ENCODE measurements at regions not wholly inside any gene's neighbourhood (a gene's known extent, or its start where the extent isn't known, plus 50 kb on each side); places are given as distances from the start of the nearest gene placed in this dataset.

DNA sequence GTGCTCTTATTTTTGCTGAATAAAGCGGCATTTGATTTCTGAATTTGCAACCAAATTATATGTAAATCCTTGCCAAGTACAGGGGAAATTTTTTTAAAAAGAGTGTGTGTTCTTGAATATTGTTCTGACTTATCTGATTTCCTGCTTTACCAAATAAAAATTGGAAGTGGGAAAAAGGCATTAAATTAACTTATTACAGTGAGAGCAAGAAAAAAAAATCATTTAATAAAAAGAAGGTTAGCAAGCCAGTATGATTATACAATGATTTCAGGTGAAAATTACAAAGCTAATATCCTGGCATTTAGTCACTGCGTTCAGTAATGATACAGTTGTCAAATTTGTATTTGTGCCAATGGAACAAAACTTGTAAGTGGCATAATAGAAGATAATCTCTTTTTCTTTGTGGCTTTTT lies 82.1 kb upstream of the PPARA start:
- peaks cover 37% of the 10 kb centered on the region for H3F3A ChIP-seq (replicated peaks; ENCODE audit: insufficient read depth)
- no peak overlapping the region for H2AFZ ChIP-seq (ENCODE audit: low read depth)
- H3K27me3 ChIP-seq (ENCODE audit: insufficient read depth), result no peaks in the 10 kb centered on the region
- H3K4me2 ChIP-seq, result peak overlapping the region; percentile 95
- peak overlapping the region; percentile 99 for H3K9ac ChIP-seq
- peak overlapping the region; percentile 69 to 92; a peak in 3 of 4 replicates for H3K4me3 ChIP-seq (ENCODE audit: low read depth in 2 of 2, low read length in 1 of 2)
- ChIA-PET CTCF (no interaction called here), POLR2A (interaction anchor here (3.3 kb wide), 1 partner anchor 13 kb away, joined by 54 read pairs; no protein-coding TSS in a partner anchor)
- peak overlapping the region; percentile 100 for H3K27ac ChIP-seq (ENCODE audit: low read depth in 2 of 2, low read length in 1 of 2)
- H3K4me1 ChIP-seq (ENCODE audit: control insufficient read depth in 1 of 2, insufficient read depth in 2 of 2, low read depth in 1 of 2, low read length in 1 of 2), result peaks cover 25 to 41% of the 10 kb centered on the region in 2 experiments; a peak in 3 of 4 replicates
- H3K36me3 ChIP-seq (replicated peaks in 1 of 2; ENCODE audit: control insufficient read depth in 1 of 2, insufficient read depth in 2 of 2, low read length in 1 of 2), result peaks cover 6 to 8% of the 10 kb centered on the region in 2 experiments
- TF ChIP-seq TCF12 (IDR thresholded peaks at IDR 0.05), result no peak
- TF ChIP-seq GATA2 (CRISPR knock-in tag; IDR thresholded peaks at IDR 0.05), result no peak
- no peak for TF ChIP-seq EP300 (IDR thresholded peaks at IDR 0.05; ENCODE audit: borderline replicate concordance in 1 of 2, low read depth in 1 of 2, low read length in 1 of 2)
- TF ChIP-seq RFX5 (IDR thresholded peaks at IDR 0.05; ENCODE audit: low read length), result no peak
- TF ChIP-seq FOXM1 (IDR thresholded peaks at IDR 0.05; ENCODE audit: low read depth), result no peak
- TF ChIP-seq, protein P1, sequence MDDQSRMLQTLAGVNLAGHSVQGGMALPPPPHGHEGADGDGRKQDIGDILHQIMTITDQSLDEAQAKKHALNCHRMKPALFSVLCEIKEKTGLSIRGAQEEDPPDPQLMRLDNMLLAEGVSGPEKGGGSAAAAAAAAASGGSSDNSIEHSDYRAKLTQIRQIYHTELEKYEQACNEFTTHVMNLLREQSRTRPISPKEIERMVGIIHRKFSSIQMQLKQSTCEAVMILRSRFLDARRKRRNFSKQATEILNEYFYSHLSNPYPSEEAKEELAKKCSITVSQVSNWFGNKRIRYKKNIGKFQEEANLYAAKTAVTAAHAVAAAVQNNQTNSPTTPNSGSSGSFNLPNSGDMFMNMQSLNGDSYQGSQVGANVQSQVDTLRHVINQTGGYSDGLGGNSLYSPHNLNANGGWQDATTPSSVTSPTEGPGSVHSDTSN (IDR thresholded peaks at IDR 0.05), result no peak
- TF ChIP-seq JUND (IDR thresholded peaks at IDR 0.05), result no peak
- H3K9me3 ChIP-seq, result no peaks in the 10 kb centered on the region
- no peak for DNase-seq
- H3K79me2 ChIP-seq (ENCODE audit: insufficient read depth), result peaks cover 89% of the 10 kb centered on the region
- H4K20me1 ChIP-seq (ENCODE audit: insufficient read depth), result peaks cover 9% of the 10 kb centered on the region
- no peaks in the 10 kb centered on the region for H3K9me2 ChIP-seq
- 10% methylated on average over 2 of the region's 2 CpGs for whole genome bisulfite sequencing (ENCODE audit: low lambda C conversion rate)

DNA sequence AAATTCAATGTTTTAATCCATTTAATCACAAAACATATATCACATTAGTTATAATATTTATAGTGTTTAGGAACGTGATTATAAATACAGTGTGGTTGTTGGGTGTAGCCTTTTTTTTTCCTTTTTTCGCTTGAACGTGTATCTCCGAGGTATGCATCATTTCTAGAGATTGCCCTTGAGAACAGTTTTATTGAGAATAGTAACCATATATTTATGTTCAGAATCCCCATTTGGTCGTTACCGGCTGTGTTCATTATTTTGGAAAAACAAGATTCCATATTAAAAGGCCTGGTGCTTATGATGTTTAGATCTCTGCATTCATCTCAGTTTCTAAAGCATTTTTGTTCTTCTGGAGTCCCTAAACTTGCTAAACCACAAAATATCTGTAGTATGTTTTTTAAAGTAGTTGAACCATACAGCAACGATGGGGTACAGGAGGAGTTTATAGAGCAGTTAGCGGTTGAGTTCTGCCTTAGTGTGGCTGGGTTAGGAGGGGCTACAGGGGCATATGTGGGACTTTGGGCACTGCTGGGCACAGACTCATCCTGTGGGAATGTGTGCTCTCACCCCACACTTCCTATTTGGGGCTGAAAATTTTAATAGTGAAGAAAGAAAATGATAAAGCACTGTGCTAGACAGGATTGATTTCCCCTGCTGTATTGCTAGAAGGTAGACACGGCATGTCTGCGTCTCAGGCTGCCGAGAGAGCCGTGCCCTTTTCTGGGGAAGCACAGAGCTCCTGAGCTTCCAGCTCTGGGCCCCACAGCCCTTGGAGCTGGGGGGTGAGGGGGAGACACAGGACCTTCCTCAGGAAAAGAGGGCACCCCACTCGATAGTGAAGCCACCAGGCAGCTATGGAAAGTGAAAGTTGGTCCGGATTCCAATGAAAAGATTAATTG lies 81.5 kb upstream of the PPARA start:
- no peaks in the 10 kb centered on the region for H3K9me2 ChIP-seq
- H3K4me2 ChIP-seq, result peak overlapping the region; percentile 95
- H3K4me3 ChIP-seq (ENCODE audit: low read depth in 2 of 2, low read length in 1 of 2), result peak overlapping the region; percentile 69 to 92
- H4K20me1 ChIP-seq (ENCODE audit: insufficient read depth), result peaks cover 15% of the 10 kb centered on the region
- WGBS (ENCODE audit: low lambda C conversion rate), result 1% methylated on average over 13 of the region's 14 CpGs
- H3K9me3 ChIP-seq, result no peaks in the 10 kb centered on the region
- peaks cover 18 to 34% of the 10 kb centered on the region in 2 experiments; a peak in 3 of 4 replicates for H3K4me1 ChIP-seq (ENCODE audit: control insufficient read depth in 1 of 2, insufficient read depth in 2 of 2, low read depth in 1 of 2, low read length in 1 of 2)
- peak overlapping the region; percentile 100 for H3K27ac ChIP-seq (ENCODE audit: low read depth in 2 of 2, low read length in 1 of 2)
- H3F3A ChIP-seq (replicated peaks; ENCODE audit: insufficient read depth), result peaks cover 42% of the 10 kb centered on the region
- no peak overlapping the region for H2AFZ ChIP-seq (ENCODE audit: low read depth)
- POLR2A ChIA-PET, result interaction anchor here (1.2 to 3.3 kb wide), 10 partner anchors 10 to 61 kb away, joined by 4 to 54 read pairs (median 12); no protein-coding TSS in a partner anchor
- peaks cover 13 to 14% of the 10 kb centered on the region in 2 experiments for H3K36me3 ChIP-seq (replicated peaks in 1 of 2; ENCODE audit: control insufficient read depth in 1 of 2, insufficient read depth in 2 of 2, low read length in 1 of 2)
- peak overlapping the region; percentile 99 for H3K9ac ChIP-seq
- CTCF ChIA-PET, result interaction anchor here (0.9 to 2.6 kb wide), 8 partner anchors 9 to 63 kb away, joined by 3 to 18 read pairs (median 6); no protein-coding TSS in a partner anchor
- DNase-seq, result no peak
- H3K27me3 ChIP-seq (ENCODE audit: insufficient read depth), result no peaks in the 10 kb centered on the region
- H3K79me2 ChIP-seq (ENCODE audit: insufficient read depth), result peaks cover 89% of the 10 kb centered on the region
- TF ChIP-seq FOXJ3 (CRISPR knock-in tag; IDR thresholded peaks at IDR 0.05), result no peak
- TF ChIP-seq, protein P2, sequence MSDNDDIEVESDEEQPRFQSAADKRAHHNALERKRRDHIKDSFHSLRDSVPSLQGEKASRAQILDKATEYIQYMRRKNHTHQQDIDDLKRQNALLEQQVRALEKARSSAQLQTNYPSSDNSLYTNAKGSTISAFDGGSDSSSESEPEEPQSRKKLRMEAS (IDR thresholded peaks at IDR 0.05; ENCODE audit: low read depth), result 0 out of 2 replicates have a peak, but pooled peaks have one; percentile 51
- no peak for TF ChIP-seq RCOR1 (IDR thresholded peaks at IDR 0.05; ENCODE audit: low read length)
- TF ChIP-seq FOSL2 (IDR thresholded peaks at IDR 0.05; ENCODE audit: borderline replicate concordance, low read depth), result peak; percentile 71
- TF ChIP-seq TEAD4 (IDR thresholded peaks at IDR 0.05; ENCODE audit: borderline replicate concordance, insufficient read depth), result peak; percentile 47; the same call in 1 of the 2 replicates
- no peak for TF ChIP-seq YY1 (IDR thresholded peaks at IDR 0.05; ENCODE audit: low read depth)
- TF ChIP-seq NFIC (IDR thresholded peaks at IDR 0.05; ENCODE audit: borderline replicate concordance), result peak; percentile 60
- TF ChIP-seq, protein P3, sequence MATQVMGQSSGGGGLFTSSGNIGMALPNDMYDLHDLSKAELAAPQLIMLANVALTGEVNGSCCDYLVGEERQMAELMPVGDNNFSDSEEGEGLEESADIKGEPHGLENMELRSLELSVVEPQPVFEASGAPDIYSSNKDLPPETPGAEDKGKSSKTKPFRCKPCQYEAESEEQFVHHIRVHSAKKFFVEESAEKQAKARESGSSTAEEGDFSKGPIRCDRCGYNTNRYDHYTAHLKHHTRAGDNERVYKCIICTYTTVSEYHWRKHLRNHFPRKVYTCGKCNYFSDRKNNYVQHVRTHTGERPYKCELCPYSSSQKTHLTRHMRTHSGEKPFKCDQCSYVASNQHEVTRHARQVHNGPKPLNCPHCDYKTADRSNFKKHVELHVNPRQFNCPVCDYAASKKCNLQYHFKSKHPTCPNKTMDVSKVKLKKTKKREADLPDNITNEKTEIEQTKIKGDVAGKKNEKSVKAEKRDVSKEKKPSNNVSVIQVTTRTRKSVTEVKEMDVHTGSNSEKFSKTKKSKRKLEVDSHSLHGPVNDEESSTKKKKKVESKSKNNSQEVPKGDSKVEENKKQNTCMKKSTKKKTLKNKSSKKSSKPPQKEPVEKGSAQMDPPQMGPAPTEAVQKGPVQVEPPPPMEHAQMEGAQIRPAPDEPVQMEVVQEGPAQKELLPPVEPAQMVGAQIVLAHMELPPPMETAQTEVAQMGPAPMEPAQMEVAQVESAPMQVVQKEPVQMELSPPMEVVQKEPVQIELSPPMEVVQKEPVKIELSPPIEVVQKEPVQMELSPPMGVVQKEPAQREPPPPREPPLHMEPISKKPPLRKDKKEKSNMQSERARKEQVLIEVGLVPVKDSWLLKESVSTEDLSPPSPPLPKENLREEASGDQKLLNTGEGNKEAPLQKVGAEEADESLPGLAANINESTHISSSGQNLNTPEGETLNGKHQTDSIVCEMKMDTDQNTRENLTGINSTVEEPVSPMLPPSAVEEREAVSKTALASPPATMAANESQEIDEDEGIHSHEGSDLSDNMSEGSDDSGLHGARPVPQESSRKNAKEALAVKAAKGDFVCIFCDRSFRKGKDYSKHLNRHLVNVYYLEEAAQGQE (IDR thresholded peaks at IDR 0.05; ENCODE audit: low read depth, low read length), result 0 out of 2 replicates have a peak, but pooled peaks have one; percentile 17
- TF ChIP-seq JUND (IDR thresholded peaks at IDR 0.05), result peak; percentile 46; the same call in 1 of the 2 replicates
- TF ChIP-seq, protein P4, sequence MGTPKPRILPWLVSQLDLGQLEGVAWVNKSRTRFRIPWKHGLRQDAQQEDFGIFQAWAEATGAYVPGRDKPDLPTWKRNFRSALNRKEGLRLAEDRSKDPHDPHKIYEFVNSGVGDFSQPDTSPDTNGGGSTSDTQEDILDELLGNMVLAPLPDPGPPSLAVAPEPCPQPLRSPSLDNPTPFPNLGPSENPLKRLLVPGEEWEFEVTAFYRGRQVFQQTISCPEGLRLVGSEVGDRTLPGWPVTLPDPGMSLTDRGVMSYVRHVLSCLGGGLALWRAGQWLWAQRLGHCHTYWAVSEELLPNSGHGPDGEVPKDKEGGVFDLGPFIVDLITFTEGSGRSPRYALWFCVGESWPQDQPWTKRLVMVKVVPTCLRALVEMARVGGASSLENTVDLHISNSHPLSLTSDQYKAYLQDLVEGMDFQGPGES (IDR thresholded peaks at IDR 0.05; ENCODE audit: low read depth, low read length), result no peak
- TF ChIP-seq RXRA (IDR thresholded peaks at IDR 0.05; ENCODE audit: borderline replicate concordance, low read depth), result peak; percentile 30; the same call in 1 of the 2 replicates
- TF ChIP-seq, protein P1 (IDR thresholded peaks at IDR 0.05), result peak; percentile 83
- TF ChIP-seq TCF12 (IDR thresholded peaks at IDR 0.05), result peak; percentile 69
- TF ChIP-seq EP300 (IDR thresholded peaks at IDR 0.05; ENCODE audit: borderline replicate concordance in 1 of 2, low read depth in 1 of 2, low read length in 1 of 2), result peak in 1 of 2 experiments; percentile 72; a peak in 1 of 4 replicates
- no peak for TF ChIP-seq RFX5 (IDR thresholded peaks at IDR 0.05; ENCODE audit: low read length)
